GM10248 (cell line): ENCODE measurements at regions not wholly inside any gene's neighbourhood (a gene's known extent, or its start where the extent isn't known, plus 50 kb on each side); places are given as distances from the start of the nearest gene placed in this dataset.

Experiments
- CTCF ChIA-PET: fragments of 300-600 bp; sonication (Branson Sonifier 250); formaldehyde crosslinking; extraction: SDS; loops from one replicate; lab custom pipeline; 2021; ENCODE audit warnings: antibody characterized with exemption; lab: Yijun Ruan, JAX
- POLR2A ChIA-PET: fragments of 350-650 bp; sonication (Branson Sonifier 250); formaldehyde crosslinking; extraction: SDS; loops from one replicate; lab custom pipeline; 2020; ENCODE audit warnings: antibody characterized with exemption; lab: Yijun Ruan, JAX
- DNase-seq: peaks from one replicate; pipeline ENCODE4 v3.0.0; 2012; ENCODE audit errors: extremely low spot score
- TF ChIP-seq, protein P1 (sequence below): IDR thresholded peaks from 2 replicates; pipeline ENCODE4 v1.5.1; 2012; ENCODE audit warnings: mild to moderate bottlenecking, low read depth; ENCODE audit errors: extremely low read depth, missing control alignments, control extremely low read depth

DNA sequence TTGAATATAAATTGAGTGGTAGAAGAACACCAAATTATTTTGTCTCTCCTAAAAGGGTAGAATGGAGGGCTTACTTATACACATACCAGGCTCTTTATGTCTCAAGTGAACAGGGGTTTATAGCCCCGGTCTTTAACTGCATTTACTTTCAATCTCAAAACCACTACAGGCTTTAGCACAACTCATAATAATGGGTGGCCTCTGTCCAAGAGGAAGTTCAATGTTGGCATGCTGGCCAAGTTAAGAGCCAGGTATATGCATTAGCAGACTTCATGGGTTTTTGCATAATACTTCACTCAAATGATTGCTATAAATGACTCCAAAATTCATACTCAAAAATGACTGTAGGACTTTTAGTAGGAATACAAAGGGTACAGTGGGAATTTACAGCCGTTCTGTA is 118.5 kb upstream of the OTUD4 start:
- POLR2A ChIA-PET: no interaction called here
- CTCF ChIA-PET: no interaction called here
- TF ChIP-seq, protein P1, sequence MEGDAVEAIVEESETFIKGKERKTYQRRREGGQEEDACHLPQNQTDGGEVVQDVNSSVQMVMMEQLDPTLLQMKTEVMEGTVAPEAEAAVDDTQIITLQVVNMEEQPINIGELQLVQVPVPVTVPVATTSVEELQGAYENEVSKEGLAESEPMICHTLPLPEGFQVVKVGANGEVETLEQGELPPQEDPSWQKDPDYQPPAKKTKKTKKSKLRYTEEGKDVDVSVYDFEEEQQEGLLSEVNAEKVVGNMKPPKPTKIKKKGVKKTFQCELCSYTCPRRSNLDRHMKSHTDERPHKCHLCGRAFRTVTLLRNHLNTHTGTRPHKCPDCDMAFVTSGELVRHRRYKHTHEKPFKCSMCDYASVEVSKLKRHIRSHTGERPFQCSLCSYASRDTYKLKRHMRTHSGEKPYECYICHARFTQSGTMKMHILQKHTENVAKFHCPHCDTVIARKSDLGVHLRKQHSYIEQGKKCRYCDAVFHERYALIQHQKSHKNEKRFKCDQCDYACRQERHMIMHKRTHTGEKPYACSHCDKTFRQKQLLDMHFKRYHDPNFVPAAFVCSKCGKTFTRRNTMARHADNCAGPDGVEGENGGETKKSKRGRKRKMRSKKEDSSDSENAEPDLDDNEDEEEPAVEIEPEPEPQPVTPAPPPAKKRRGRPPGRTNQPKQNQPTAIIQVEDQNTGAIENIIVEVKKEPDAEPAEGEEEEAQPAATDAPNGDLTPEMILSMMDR: no peak
- DNase-seq: no peak

DNA sequence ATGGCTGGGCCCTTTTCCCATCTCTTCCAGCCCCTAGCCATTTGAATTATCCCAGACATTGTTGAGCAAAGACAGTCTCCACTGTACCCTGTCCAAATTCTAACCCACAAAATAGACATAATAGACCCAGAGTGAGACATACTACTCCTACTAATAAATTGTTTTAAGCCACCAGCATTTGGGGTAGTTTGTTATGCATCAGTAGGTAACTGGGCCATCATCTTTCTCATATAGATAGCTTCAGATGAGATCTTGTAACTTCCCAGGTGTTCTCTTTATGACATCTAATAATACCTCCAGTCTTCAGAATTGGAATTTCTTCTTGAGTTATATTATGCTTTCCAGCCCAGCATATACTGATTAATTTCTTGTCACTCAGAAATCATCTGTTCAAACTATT is 117.2 kb upstream of the OTUD4 start:
- POLR2A ChIA-PET: no interaction called here
- TF ChIP-seq, protein P1: no peak
- CTCF ChIA-PET: no interaction called here
- no peak for DNase-seq

DNA sequence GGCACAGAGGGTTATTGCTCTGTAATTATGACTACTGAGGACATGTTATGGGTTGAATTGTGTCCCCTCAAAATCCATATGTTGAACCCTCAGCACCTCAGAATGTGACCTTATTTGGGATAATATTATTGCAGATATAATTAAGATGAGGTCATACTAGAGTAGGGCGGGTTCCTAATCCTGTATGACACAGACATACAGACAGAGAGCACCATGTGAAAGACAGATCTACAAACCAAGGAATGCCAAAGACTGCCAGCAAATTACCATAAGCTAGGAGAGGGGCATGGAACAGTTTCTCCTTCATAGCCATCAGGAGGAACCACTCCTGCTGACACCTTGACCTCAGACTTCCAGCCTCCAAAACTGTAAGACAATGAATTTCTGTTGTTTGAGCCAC is 115.2 kb upstream of the OTUD4 start:
- TF ChIP-seq, protein P1: no peak
- DNase-seq: no peak
- CTCF ChIA-PET: interaction anchor here (1.4 kb wide), 1 partner anchor 61 kb away, joined by 4 read pairs; no protein-coding TSS in a partner anchor
- POLR2A ChIA-PET: no interaction called here

DNA sequence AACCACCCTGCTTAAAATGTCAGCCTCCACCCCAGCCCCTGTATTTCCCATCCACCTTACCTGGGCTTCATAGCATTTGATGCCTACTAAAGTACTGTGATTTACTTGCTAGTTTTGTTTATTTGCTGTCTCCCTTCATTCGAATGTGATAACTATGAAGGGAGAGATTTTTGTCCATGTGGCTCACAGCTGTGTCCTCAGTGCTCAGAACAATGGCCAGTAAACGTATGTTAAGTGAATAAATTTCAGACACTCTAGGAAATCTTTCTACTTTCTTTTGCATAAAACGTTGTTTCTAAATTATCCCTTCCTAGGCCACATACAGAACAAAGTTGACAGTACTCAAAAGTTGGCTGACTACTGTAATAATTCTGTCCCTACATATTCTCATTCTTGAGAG is 114.7 kb upstream of the OTUD4 start:
- no peak for DNase-seq
- TF ChIP-seq, protein P1: no peak
- POLR2A ChIA-PET: no interaction called here
- CTCF ChIA-PET: interaction anchor here (1.4 kb wide), 1 partner anchor 61 kb away, joined by 4 read pairs; no protein-coding TSS in a partner anchor

DNA sequence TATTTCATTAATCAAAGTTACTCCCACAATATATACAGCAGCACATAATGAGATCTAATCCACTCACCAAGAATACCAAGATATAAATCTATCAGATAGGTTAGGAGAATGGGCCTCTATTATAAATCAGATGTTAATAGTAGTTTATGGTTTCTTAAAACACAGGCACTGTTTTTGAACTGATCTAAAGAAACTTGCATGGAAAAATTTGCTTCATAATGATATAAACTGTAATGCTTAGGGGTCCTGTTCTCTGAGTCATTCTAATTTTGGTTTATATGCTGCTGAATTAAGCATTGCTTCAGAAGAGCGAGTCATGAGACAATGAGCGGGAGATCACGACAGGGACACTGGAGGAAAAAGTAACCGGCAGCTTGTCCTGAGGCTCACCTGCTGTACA is 113.3 kb upstream of the OTUD4 start:
- DNase-seq: no peak
- CTCF ChIA-PET: no interaction called here
- POLR2A ChIA-PET: no interaction called here
- TF ChIP-seq, protein P1: no peak

DNA sequence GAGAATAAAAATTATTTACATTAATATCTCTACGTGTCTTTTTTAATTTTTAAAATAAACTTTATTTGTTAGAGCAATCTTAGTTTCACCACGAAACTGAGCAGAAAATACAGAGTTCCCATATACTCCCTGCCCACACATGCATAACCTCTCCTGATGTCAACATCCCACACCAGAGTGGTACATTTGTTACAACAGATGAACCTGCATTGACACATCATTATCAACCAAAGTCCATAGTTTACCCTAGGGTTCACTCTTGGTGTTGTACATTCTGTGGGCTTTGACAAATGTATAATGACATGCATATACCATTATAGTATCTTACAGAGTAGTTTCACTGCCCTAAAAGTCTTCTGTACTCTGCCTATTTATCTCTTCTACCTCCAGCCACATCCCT is 110.6 kb upstream of the OTUD4 start:
- POLR2A ChIA-PET: no interaction called here
- CTCF ChIA-PET: no interaction called here
- DNase-seq: no peak

More for the DNA sequence above, 110.6 kb upstream of the OTUD4 start:
- TF ChIP-seq, protein P1: no peak
